Kasumi-1 (cell line): ENCODE measurements at regions not wholly inside any gene's neighbourhood (a gene's known extent, or its start where the extent isn't known, plus 50 kb on each side); places are given as distances from the start of the nearest gene placed in this dataset.
"Not testable (repeated sequence)": the region's sequence is repeated elsewhere in the genome, so short reads cannot be mapped to it uniquely, and the experiment has no call there.

ENCODE experiments used
- DNase-seq, 2 experiments: peaks; one replicate each; lab custom pipeline; 2025; lab: John Stamatoyannopoulos, UW

DNA sequence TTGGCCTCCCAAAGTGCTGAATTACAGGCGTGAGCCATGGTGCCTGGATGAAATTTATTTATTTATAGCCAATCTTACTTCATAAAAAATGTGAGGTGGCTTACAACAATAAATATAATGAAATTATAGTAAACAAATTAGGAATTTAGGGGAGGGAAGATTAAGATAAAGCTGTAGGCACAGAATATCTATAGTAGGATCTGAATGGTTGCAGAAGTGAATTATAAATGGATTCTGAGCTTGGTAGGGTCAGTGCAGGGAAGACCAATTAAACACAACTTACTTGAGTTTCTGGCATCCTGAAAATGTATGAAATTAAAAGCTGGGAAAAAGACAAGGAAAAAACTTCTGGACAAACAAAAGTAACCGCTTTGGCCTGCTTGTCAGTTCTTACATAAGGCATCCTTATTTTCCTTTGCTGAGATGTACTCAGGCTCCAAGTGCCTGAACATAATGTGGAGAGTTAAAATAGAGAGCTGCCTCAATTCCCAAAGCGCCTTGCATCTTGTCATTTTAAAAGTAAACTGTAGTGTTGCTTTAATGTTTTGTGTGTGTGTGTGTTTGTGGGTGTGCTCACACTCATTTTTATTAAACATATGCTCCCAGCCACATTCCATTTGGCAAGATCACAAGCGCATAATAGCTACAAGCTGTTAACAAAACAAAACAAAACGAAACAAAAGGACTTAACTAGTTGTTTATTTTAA, 247.3 kb downstream of the S1PR1 start:
- no peak for DNase-seq

DNA sequence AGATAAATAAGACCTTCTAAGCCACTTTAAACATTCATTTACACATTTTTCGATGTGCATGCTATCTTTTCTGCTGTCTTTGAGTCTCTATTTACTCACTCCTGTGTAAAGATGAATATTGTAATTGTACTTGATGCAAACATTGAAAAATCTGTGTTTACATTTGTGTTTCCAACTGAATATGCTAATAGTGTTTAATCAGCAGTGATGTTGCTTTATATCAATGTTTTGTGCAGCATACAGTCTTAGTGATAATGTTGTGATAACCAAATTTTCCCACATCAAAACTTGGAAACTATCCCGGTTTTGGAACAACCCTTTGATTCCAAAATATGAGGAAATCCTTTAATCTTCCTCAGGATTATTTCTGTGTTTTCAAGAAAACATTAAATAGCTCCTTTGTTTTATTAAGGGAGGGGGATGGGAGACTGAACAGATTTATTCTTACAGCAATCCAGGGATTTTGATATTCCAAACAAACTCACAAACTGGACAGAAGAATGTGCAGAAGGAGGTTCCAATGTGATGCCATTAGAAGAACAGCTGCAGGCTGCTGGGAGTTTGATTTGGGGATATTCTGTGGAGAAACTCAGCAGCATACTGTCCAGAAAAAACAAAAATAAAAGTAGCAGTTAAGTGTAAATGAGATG, 248.0 kb downstream of the S1PR1 start:
- no peak for DNase-seq

DNA sequence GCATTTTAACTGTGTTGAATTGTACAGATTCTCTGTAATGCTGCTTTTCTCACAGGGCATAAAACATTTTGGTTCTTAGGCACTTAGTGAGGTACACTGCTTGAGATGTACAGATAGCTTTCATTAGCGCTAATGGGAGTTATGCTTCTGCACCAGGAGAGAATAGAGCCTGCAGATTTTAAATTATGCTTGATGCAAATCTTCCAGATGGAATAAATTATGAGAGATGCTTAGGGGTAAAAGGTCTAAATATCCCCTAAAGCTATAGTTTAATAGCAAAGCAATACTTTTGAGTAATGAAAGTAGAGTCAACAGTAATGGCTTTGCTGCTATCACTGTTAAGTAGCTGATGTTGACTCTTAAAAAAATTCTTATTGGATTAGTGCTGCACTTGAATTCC, 248.9 kb downstream of the S1PR1 start:
- DNase-seq: no peak

DNA sequence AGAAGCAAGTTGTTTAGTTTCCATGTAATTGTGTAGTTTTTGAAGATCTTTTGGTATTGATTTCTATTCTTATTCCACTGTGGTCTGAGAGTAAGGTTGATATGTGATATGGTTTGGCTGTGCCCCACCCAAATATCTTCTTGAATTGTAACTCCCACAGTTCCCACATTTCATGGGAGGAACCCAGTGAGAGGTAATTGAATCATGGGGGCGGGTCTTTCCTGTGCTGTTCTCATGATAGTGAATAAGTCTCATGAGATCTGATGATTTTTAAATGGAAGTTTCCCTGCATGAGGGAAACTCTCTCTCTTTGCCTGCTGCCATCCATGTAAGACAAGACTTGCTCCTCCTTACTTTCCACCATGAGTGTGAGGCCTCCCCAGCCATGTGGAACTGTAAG, 255.3 kb downstream of the S1PR1 start:
- not testable (repeated sequence) for DNase-seq

DNA sequence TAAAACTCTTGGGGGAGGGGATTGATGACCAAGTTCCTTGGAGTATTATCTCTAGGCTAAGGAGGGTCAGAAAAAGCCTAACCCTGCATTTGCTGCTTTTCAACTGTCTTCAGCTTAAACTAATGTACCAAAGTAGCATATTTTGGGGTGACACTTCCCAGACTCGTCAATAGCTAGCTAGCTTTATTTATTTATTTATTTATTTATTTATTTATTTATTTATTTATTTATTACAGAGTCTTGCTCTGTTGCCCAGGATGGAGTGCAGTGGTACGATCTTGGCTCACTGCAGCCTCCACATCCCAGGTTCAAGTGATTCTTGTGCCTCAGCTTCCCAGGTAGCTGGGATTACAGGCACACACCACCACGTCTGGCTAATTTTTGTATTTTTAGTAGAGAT, 257.1 kb downstream of the S1PR1 start:
- not testable (repeated sequence) for DNase-seq

DNA sequence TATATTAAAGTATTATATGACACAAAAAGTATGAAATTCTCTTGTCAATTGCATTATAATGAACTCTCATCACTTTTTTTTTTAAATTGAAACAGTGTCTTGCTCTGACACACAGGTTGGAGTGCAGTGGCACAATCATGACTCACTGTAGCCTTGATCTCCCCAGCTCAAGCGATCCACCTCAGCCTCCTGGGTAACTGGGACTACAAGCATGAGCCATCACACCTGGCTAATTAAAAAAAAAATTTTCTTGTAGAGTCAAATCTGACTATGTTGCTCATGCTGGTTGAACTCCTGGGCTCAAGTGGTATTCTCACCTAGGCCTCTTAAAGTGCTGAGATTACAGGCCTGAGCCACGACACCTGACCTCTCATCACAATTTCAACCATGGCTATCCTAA, 259.3 kb downstream of the S1PR1 start:
- no peak for DNase-seq

DNA sequence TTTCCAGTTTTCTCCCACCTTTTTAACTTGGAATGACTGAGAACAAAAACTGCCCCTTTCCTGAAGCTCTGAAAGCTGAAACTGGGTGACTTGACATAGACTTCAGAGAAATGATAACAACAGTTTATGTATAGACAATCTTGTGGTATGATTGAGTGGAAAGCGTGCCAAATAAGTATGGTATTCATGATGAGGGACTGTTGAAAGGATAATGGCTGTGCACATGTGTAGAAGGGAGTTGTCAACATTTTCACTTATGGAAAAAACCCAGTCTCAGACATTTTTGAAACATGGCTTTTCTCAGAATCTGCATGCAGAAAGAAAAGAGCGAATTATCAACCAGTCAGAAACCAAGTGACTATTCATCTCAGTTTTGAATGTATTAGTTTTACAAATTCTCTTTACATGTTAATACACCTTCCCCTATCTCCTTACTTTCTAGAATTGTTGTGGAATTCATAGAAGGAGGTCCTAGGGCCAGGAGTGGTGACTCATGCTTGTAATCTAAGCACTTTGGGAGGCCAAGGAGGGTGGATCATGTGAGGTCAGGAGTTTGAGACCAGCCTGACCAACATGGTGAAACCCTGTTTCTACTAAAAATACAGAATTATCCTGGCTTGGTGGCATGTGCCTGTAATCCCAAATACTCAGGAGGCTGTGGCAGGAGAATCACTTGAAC, 261.2 kb downstream of the S1PR1 start:
- DNase-seq: no peak

DNA sequence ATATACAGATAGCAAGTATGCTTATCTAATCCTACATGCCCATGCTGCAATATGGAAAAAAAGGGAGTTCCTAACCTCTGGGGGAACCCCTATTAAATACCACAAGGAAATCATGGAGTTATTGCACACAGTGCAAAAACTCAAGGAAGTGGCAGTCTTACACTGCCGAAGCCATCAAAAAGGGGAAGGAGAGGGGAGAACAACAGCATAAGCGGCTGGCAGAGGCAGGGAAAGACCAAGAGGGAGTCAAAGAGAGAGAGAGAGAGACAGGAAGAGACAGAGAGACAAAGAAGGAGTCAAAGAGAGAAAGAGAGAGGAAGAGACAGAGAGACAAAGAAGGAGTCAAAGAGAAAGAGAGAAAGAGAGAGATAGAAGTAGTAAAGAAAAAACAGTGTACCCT, 267.3 kb downstream of the S1PR1 start:
- DNase-seq: peak; percentile 34 to 43

DNA sequence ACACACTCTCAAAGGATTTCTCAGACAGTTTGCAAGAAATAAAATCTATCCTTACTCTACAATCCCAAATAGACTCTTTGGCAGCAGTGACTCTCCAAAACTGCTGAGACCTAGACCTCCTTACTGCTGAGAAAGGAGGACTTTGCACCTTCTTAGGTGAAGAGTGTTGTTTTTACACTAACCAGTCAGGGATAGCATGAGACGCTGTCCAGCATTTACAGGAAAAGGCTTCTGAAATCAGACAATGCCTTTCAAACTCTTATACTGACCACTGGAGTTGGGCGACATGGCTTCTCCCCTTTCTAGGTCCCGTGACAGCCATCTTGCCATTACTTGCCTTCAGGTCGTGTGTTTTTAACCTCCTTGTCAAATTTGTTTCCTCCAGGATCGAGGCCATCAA, 268.4 kb downstream of the S1PR1 start:
- DNase-seq: not testable (repeated sequence)

DNA sequence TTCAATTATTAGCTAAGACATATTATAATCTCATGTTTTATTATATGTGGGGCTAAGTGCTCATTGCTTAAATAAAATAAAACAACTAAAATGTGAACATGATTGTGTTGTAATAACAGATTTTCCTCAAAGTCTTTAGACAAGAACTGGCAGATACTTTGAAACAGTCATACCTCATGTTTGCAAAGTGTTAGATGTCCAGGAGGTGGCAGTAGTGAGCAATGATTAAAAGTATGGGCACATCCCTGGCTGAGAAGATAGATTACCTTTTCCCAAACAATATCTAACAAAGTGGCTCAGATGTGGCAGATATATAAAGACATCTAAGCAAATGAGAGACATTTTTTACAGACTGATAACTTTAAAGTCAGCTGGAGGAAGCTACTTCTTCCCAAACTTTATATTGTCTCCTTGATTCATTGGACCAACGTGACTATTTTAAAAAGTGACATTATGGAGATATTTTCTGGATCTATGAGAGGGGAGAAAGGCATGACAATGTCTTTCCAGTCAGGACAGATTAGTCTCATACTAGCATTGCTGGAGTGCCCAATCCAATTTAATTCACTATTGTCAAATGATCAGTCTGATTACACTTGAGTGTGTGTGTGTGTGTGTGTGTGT, 269.8 kb downstream of the S1PR1 start:
- DNase-seq: peak; percentile 71 to 82

DNA sequence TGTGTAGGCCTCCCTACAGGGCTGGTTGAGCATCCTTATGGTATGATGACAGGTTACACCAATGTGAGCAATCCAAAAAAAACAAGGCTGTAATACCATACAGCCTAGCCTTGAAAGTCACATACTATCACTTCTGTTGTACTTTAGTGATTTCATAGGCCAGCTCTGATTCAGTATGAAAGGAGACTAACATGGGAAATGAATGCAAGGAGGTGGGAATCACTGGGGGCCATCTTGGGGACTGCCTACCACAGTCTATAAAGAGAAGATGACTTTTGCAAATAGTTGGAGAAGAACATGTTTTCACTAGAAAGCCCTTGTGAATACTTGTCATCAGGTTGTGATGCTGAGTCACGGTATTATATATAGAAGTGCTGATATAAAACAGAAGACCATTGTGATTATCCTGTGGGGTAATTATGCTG, 270.7 kb downstream of the S1PR1 start:
- DNase-seq: no peak

DNA sequence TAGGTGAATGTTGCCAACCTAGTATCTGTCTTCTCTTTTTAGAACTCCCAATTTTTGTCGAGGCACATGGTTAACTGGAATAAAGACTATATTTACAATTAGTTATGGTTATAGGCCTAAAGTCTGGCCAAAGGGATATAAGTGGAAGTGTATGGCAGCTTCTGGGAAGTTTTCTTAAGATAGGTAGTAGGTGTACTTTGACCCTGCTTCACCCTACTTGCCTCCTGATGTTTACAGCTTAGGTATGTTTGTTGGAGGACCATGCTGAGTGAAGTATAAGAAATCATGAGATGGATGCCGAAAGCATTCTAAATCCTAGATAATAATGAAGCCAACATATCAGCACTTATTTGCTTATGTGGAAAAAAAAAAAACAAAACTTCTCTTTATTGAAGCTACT, 272.1 kb downstream of the S1PR1 start:
- no peak for DNase-seq

DNA sequence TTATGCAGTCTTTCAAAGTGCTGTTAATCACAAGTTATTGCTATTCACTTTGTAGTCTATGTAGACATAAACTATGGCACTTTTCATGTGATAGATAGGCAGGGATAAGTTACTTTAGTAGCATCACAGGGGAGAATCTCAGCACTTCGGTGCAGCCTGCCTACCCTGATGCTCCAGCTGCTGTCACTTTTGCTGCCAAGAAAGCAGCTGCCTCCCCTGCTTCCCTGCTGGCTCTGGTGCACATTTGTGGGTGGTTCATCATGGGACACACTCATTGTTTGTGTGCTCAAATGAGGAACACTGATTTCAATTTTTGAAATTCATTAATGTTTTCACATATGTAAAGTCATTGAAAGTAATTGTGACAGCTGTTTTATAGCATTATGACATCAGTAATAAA, 272.6 kb downstream of the S1PR1 start:
- no peak for DNase-seq

DNA sequence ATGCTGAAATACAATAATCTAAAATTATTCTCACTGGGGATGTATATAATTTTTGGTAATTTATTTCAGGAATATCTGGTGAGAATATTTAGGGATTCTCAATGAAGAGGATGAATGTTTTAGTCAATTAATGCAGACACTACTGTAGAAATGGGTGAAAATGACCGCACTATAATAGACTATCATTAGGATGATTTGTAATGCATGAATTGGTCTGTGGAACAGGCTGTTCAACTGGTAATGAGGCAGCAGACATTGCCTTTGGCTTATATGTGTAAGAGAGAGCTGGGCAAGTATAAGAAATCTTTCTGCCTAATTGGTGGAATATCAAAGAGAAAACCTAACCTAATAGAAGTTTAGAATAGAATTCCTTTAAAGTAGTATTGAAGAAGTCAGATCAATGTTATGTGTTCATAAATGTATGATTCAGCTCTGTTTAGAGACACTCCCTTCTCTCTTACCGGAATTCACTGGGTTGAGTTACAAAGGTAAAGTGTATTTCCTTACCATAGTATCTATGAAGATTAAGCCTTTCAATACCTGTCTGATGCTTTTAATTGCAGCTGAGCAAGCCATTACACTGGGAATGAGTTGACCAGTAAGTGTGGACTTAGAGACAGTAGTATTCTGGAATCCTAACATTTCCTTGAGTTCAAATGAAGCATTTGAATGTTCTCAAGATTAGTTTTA, 274.5 kb downstream of the S1PR1 start:
- DNase-seq: no peak

DNA sequence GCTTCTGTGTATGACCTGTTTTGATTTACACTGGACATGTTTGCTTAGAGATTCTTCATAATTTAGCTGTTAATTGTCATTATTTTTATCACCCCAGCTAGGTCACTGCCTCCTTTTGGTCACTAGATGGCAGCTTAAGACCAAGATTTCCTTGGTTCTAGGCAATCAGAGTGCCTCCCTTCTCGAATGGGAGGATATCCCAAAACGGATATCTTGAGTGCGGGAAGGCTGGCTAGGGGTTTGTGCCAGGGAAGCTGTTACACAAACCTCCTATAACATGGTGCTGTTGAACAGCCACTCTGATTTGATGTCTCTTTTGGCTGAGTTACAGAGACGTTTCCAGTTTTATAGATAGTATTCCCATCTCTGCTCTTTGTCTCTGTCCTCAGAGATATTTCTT, 283.5 kb downstream of the S1PR1 start:
- DNase-seq: peak; percentile 66 to 74

DNA sequence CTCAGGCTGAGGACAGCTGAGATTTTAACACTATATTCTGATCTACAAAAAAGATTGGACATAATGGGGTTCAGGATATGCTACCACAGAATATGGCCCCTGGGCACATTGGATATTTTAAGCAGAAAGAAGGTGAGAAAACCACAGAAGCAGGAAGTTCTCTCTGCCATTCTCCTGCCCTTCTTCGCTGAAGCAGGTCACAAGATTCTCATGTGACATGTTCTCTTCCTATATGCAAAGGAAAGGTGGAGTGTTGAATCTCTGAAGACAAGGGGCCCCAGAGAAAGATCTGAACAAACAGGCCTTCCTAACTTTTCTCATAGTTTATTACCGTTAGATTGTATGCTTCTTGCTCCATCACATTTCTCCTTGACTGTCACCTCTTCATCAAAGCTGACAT, 285.7 kb downstream of the S1PR1 start:
- DNase-seq: no peak

DNA sequence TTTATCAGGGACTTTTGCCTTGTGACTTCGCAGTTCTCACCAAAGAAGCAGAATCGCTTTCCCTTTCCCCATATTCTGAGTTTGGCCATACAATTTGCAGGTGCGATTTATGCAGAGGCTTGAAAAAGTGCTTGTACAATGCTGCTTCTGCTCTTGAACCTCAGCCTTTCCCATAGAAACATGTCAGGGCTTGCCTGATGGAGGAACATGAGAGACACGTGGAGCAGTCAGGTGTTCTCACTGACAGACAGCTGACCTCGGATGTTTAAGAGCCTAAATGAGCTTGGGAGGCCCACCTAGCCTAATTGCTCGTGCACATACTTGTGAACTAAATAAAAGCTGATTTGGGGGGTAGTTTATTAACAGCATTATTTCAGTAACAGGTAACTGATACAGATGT, 290.0 kb downstream of the S1PR1 start:
- DNase-seq: no peak

DNA sequence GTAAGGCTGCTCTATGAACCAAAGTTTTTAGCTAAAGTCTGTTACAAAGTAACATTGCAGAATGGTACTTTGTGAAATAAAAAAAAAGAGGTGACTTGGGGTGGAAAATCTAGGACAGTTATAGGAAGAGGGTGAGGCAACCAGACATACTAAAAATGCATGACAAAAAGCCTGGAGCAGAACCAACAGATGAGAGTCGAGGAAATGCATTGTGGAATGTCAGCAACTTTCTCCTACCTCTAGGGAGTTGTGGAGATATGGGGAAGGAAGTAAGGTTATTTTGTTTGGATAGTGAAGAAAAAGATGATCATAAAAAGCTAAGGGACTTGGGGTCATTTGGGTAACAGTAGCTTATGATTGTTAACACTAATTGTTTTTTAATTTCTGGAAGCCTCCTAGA, 295.6 kb downstream of the S1PR1 start:
- DNase-seq: no peak

DNA sequence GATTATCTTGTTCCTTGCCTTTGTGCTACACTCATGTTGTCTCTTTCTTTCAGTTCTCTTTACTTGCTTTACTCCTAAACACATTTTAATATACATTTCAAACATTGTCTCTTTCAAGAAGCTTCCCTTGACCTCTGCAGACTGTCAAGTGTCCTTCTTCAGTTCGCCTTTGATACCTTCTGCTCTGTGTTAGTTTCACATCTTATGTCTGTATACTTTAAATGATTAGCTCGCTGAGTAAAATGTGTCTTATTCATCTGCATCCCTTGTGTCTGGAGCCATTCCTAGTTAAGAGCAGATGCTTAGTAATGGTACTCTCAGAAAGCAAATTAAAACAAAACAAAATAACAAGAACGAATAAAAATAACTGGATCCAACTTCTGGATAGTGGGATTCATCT, 303.3 kb downstream of the S1PR1 start:
- no peak for DNase-seq

DNA sequence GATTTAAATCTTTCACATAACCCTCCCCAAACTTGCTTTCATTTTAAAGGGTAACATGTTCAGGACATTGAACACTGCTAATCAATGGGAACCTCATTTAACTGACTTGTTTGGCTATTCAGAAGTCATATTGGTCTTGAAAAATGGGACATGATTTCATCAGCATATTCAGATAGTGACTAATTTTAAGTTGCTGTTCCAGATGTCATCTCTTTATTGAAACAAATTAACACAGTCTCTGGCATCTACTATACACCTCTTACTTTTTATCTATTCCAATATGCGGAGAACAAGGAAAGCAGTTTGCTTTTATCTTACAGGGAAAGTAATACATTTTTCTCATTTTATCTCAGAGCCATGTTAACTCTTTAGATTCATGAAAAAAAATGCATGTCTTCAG, 310.1 kb downstream of the S1PR1 start:
- no peak for DNase-seq

DNA sequence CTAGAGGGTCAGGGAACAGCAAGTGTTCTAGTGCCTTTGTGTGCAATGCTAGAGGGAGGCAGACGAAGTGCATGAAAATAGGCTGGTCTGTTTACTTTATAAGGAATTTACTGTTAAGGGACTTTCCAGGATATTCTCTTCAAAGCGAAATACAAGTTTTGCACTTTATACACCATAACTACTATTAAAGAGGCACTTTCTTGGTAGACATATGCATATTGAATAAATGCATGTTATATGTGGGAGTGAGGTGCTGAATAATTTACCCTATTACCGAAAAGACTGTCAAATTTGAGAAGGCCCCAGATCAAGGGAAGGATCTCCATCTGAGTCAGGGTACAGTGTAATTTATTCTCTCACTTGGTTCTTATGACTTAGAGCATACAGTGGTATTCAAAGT, 310.5 kb downstream of the S1PR1 start:
- no peak for DNase-seq

DNA sequence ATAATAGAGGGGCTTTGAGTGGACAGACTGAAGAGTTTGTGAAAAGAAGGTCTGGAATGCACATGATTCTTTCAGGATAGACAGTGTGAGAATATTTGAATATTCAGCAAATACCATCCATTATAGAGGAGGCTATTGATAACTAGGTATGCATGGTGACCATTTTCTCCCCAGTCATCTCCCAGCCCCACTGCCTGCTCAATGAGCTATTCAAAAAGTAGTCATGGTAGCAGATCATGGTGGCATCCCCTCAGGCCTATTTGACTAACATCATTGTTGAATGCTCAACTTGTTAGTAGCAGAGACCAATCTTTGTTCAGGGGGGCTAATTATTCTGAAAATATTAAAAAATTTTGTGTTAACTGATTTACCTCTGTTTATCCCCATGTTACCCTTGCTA, 311.6 kb downstream of the S1PR1 start:
- no peak for DNase-seq
